ENCODE measurements at regions not wholly inside any gene's neighbourhood (a gene's known extent, or its start where the extent isn't known, plus 50 kb on each side); places are given as distances from the start of the nearest gene placed in this dataset.

DNA sequence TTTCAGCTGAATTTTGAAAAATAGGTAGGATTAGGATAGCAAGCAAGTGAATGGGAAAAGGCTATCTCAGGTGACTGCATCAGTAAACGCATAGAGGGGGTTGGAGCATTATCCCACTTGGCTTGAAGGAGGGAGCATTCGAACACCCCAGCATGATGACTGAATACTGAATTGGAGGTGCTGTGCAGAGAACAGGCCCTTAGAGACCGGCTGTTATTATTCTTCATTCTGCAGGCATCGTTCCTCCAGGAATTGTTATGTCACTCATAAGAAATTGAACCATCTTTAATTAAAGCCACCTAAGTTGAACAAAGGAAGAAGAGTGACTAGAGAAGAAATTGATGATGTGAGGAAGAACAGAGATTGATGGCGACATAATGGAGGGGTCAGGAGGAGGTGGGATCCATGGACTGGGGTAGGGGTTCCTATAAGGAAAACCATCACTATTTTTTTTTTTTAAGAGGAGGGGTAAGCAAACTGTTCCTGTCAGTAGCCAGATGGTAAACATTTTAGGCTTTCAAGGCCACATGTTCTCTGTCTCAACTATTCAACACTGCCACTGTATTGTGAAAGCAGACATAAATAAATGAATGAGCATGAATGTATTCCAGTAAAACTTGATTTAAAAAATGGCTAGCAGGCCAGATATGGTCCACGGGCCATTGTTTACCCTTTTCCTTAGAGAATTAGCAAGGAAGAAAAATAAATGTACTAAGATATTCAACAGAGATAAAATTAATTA lies 264.7 kb upstream of the TAC1 start:
- DNase-seq (ENCODE audit: low read depth in 3 of 3) = no peak

DNA sequence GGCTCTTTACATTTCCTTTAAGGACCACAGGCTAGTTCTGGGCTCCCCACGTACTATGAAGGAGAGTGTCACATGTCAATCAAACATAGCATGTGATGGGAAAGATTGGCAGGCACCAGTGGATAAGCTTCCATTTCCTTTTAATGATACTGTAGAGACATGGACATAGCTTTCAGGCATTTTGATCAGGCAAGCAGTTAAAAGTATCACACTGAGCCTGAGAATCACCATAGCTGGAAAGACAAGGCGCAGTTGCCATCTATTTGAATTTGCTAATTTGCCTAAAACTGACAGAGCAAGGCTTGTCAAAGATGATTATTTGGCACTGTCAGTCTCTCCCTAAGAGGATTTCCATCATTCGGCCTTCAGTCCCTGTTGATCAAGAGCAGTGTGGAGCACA lies 263.4 kb upstream of the TAC1 start:
- DNase-seq (ENCODE audit: low read depth in 3 of 3) = no peak

DNA sequence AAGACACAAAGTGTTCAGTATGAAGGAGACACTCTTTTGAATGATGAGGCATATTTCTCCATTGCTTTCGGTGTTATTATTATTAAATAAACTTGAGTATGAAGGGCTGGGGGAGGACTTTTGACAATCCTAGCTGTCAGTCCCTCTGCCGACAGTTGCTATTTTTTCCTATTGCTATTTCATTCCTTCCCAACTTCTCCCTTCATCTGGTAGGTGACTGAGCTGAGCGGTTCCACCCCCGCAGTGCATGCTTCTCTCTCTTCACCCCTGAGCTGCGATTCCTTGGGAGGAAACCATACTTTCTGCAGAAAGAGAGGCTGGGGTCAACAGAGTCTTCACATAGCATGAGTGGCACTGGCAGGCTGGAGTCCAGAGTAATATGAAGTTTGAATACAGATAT lies 261.2 kb upstream of the TAC1 start:
- DNase-seq (ENCODE audit: low read depth in 3 of 3) = no peak

DNA sequence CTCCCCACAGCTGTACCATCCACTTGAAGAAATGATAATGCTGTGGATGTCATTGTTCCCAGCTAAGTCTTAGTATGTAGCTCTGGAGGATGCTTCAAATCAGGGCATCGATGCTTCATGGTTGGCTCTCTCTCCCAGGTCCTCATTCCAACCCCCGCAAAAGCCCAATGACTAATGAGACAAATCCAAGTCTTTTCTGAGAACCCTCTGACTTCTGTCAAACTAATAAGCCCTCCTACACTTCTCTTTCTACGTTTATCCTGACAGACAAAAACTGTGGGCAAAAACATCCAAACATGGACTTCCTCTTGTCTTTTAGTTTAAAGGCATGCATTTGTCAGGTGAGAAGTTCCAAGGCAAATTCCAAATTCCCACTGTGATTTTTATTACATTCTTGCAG lies 260.4 kb upstream of the TAC1 start:
- no peak for DNase-seq (ENCODE audit: low read depth in 3 of 3)

DNA sequence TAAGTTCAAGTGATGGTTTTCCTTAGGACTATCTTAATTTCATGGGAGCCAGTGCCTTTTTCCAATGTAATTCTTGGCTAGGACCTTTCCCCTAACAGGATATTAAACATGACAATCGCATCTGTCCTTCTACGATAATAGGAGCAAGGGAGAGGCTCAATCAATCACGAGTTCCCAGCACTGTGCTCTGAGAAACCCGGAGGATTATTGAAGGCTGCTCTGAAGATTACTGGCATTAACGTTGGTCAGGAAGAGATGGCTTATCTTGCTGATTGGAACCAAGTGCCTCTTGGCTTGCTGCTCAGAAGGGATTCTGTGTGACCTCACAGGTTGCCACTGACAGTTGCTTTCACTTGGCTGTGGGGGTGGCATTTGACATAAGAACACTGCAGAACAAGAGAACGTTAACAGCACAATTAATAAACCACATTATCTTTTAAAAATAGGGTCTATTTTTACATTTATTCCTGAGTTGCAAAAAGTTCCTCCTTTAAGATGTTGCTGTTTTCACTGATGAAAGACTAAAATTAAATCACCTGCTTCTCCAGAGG lies 252.1 kb upstream of the TAC1 start:
- no peak for DNase-seq (ENCODE audit: low read depth in 3 of 3)

DNA sequence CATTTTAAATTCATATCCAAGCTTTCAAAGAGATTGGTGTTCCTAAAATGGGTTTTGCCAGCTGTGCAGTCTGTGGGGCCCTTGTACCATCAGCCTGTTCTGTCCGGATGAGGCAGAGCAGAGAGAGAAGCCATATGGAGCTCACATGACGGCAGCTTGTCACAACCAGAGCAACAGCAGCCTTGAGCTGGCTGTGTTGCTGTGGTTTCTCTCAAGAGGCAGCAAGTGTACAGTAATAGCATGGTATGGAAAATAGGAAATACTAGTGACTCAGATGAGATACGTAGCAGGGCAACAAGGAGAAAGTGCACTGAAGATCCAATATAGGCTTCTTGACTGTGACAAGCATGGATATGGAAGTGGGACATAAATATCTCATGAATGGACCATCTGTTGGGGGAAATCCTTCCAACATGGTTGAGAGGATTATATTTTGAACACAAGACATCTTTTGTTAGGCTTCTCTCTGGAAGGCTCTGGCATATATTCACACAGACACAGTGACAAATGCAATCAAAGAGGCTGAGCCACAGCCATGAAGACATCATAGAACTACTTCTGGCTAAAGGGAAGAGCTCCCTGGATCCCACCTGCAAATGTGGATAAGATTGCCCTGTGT lies 251.0 kb upstream of the TAC1 start:
- DNase-seq (ENCODE audit: low read depth in 3 of 3) = no peak

DNA sequence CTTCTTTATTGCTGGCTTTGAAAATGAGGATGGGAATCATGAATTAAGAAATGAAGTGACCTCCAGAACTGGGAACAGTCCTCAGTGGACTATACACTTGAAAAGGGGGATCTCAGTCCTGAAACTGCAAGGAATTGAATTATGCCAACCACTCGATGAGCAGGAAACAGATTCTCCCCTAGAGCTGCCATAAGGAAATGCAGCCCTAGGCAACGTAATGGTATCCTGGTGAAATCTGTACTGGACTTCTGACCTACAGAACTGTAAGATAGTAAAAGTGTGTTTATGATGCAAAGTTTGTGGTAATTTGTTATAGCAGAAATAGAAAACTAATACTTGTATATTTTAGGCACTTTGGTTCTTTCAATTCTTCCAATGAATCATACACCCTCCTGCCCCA lies 236.4 kb upstream of the TAC1 start:
- DNase-seq (ENCODE audit: low read depth in 3 of 3) = no peak

DNA sequence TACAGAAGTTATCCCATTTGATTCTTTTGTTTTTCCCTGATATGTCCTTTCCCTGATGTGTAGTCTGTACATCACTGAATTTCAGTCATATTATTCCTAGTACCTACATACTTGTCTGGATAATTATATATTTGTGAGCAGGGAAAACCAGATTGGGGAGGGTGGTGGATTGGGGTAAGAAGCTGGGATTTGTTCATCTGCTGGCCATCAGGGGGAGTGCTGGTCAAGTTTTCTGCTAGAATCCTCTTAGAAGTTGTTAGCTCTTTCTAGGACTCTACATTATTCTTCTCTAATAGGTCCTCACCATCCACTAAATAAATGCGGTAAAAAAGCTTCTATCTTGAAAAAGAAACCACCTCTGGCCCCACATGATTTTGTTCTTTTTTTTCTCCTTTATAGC lies 232.7 kb upstream of the TAC1 start:
- DNase-seq (ENCODE audit: low read depth in 3 of 3) = peak in 1 of 3 experiments; percentile 1

DNA sequence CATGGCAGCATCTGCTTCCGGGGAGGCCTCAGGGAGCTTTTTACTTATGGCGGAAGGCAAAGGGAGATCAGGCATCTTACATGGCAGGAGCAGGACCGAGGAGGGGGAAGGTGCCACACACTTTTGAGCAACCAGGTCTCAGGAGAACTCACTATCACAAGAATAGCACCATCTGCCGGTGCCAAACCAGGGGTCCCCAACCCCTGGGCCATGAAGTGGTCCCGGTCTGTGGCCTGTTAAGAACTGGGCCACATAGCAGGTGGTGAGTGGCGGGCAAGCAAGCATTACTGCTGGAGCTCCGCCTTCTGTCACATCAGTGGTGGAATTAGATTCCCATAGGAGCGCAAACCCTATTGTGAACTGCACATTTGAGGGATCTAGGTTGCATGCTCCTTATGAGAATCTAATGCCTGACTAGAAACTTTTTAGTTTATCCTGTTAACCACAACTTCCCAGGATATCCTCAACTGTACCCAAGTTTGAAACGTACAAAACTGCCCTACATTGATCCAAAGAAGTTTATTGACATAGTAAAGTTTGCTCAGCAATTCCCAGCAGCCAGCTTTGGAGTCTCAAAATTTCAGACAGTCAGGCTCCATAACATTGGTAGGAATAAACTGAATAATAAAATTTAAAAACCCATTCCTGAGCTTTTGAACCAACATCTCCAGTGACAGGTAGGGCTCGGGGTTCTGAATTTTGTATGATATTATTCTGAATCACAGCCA lies 228.4 kb upstream of the TAC1 start:
- DNase-seq (ENCODE audit: low read depth in 3 of 3) = no peak

DNA sequence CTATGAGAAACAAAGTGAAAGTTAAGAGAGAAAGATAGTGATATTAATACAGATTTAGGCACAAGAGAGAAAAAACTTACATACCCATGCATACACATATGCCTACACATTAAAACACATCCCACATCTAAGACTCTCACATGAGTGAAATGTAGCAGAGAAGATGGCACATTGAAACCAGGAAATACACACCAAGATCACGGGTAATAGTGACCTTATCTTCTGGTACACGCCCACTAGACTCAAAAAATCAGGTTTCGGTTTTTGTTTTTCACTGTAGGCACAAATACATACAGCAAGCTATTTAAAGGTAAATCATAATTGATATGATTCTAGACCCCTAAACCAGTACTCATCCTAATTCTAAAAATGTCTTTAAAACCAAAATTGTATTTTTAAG lies 225.2 kb upstream of the TAC1 start:
- no peak for DNase-seq (ENCODE audit: low read depth in 3 of 3)

DNA sequence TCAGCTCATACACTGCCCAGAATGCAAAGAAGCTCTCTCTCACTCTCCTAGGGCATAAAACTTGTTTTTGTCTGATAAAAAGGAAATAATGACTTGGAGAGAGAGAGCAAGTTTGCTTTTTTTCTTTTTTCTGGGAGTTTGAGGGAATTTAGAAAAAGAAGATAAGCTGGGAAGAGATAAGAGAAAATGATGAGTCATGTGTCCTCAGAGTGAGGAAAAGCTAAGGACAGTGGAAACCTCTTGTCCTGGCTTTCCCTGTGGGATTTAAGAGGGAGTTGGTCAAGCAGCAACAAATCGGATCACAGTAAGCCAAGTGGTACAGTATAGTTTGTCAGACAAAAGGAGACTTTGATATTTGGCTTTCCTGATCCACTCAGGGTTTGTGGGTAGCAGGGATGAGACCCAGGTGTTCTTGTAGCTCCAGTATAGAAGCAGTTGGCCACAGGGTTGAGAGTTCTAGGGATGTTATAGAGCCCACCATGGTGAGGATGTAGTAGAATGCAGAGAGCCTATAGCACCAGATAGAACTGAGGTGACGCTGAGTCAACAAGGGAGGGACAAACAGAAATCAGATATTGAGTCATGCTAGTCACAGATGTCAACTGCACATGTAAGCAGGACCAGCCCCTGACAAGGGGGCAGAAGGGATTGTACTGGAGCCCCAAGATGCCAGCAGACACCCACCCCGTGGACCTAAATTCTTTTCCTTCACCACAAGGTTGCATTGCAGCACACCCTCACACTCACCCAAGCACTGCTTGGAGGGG lies 219.3 kb upstream of the TAC1 start:
- DNase-seq (ENCODE audit: low read depth in 3 of 3) = no peak

DNA sequence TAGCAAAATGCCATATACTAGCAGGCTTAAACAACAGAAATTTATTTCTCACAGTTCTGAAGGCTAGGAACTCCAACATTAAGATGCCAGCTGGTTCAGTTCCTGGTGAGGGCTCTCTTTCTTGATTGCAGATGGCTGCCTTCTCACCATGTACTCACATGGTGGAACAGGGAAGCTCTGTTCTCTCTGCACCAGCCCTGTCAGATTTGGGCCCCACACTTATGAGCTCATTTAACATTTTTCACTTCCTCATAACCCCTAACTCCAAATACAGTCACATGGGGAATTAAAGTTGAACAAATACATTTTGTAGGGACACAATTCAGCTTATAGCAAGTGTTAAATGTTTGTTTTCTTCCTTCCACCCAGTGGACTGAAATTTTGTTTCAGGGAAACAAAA lies 218.6 kb upstream of the TAC1 start:
- DNase-seq (ENCODE audit: low read depth in 3 of 3) = no peak

DNA sequence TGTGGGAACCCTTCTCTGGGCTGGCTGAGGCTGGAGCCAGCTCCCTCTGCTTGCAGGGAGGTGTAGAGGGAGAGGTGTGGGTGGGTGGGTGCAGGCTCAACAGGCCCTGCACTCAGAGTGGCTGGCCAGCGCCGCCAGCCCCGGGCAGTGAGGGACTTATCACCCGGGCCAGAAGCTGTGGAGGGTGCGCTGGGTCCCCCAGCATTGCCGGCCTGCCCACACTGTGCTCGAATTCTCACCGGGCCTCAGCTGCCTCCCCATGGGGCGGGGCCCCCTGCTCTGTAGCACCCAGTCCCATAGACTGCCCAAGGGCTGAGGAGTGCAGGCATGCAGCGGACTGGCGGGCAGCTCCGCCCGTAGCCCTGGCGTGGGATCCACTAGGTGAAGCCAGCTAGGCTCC lies 190.7 kb upstream of the TAC1 start:
- DNase-seq (ENCODE audit: low read depth in 3 of 3) = no peak

DNA sequence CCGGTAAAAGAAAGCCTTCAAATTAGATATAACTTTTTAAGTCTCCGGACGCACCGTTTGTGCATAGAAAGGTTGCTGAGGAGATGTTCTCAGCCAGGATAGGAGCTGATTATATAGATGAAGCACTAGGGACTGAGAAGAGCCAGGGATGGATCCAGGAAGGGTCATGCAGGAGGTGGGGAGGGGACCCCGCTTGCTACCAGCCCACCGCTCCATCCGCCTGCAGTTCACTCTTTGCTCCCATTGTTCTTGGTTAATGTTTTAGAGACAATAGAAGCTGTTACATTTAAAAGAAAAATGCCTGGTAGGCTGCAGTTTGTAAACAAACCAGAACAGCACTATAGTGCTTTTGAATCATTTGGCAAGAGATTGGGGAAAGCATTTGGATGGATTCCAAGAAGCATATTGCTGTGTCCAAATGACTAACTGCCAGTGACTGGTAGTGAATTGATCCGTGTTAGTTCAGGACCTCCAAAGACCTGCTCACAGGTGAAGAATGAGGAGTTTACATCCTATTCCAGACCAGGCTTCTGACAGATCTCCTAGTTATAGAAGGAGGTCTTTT lies 175.9 kb upstream of the TAC1 start:
- no peak for DNase-seq (ENCODE audit: low read depth in 3 of 3)

DNA sequence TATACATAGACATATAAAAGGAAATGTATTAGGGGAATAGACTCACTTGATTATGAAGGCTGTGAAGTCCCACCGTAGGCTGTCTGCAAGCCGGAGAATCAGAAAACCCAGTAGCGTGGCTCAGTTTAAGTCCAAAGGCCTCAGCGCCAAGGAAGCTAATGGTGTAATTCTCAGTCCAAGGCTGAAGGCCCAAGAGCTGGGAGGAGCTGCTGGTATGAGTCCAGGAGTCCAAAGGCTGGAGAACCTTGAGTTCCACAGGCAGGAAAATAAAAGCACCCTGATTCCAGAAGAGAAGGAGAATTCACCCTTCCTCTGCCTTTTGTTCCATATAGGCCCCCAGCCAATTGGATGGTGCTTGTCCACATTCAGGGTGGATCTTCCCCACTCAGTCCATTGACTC lies 166.2 kb upstream of the TAC1 start:
- DNase-seq (ENCODE audit: low read depth in 3 of 3) = no peak

DNA sequence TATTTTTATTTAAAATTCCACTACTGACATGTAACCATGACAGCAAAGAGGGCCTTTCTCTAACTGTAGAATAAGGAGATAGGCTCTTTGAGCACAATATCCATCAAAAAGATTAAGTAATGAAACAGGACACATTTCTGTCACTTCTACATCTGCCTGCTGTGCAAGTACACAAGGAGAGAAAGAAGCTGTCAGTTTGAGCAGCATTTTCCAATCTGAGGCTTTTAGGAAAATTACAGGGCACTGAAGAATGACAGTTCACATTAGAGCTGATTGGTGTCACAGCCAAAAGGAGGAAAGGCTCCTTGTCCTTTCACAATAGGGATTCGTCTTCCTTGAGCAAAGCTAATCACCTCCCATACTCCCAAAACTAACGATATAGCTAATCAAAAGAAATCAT lies 158.8 kb upstream of the TAC1 start:
- DNase-seq (ENCODE audit: low read depth in 3 of 3) = no peak

DNA sequence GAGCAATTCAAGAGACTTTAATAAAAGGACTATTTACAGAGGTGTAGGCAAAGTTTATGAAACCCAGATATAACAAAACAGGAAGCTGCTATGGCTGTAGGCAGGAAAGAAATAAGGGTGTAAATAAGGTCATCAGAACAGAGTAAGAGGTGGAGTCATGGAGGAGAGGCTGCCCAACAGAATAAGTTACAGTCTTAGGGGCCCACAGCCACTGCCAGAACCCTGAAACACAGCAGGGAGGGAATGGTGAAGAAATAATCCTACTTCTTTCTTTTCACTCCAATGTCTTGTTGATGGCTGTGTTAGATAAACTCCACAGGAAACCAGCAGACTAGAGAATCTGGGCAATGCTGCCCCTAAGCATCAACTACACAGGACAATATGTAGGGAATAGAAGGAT lies 155.8 kb upstream of the TAC1 start:
- no peak for DNase-seq (ENCODE audit: low read depth in 3 of 3)

DNA sequence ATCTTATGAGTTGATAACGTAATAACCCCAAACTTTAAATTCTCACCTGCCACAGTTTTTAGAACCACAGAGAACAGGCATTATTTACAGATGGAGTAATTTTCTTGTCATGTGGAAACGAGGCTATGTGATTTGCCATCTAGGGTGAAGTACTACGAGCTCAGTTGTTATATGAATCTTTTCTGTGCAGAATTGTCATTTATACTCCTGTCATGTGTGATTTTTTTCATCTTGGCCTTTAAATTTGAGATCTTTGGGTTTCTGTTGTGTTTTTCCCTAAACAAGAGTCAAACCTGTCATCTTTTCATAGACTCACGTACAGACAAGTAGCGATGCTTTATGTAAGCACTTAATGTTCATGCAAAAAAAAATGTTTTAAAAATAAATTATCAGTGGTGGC lies 153.7 kb upstream of the TAC1 start:
- no peak for DNase-seq (ENCODE audit: low read depth in 3 of 3)

DNA sequence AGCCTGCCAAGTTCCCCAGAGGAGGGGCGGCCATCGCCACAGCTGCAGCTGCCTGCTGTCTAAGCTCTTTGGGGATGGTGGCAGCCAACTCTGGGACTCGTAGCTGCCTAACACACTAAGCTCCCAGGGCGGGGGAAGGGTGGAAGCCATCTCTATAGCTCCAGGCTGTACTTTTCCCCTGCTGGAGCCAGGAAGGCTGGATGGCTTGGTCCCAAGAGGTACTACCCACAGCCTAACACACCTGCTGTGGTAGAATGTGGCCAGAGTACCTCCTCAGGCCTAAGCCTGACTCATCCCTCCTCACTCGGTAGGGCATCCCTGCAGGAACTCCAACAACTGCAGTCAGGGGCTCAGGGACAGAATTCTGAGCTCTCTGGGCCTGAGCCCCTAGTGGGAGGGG lies 151.7 kb upstream of the TAC1 start:
- DNase-seq (ENCODE audit: low read depth in 3 of 3) = no peak

DNA sequence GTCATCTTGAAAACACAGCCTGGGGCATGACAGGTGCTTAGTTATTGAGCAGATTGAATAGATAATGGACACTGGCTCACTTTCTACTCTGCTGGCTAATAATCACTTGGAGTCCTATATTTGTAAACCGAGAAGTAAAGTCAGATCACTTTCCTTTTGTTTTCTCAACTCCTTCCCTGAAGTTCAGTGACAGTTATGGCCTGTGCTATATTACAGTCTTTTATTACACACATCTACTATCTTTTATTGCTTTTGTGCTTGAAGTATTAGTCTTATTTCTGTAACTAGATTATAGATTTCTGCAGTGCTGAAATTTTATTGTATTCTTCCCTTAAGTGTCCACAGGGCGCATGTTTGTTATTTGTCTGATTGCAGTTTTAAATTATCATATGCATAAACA lies 136.4 kb upstream of the TAC1 start:
- DNase-seq (ENCODE audit: low read depth in 3 of 3) = no peak

DNA sequence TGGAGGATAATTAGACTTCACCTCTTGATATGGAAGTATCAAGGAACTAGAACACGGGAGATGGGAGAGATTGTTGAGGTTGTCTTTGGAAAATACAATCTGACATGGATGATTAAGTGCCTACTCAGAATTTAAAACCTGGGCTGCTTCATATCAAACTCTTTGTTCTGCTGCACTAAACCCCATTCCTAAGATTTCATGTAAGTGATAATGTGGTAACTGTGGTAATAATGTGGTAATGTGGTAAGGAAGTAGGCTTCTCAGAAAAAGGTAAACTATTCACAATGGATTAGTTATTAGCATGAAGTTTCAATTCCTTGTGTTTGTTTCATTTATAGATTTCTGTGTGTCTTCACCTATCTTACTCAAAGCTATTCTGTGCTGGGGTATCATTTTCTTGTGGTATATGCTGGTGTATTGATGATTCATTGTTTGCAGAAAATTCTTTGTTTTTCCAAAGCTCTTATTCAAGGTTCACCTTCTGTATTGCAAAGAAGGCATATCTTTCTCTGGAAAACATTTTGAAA lies 129.9 kb upstream of the TAC1 start:
- no peak for DNase-seq (ENCODE audit: low read depth in 3 of 3)

DNA sequence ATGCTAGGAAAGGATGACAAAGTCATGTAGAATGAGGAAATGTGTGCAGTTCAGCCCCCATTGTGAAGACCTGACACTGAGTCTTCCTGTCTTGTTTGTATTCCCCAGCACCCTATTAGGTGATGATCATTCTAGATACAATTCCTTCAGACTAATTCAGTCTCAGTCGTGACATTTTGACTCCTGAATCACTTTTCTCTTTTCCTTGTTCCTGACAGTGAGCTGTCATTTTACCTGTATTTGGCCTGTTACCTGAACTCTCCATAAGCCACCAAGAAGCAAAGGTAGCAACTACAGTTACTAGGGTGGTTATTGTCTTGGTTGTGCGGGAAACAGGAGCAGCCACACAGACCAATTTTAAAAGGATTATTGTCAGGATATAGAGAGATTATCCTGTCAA lies 111.4 kb upstream of the TAC1 start:
- no peak for DNase-seq (ENCODE audit: low read depth in 3 of 3)

All from stimulated activated CD4-positive, alpha-beta T cell treated with anti-CD3 and anti-CD28 coated beads, TNF-alpha, amount 100 ng/mL, for 24 hours (primary cell).